ENCODE measurements at regions not wholly inside any gene's neighbourhood (a gene's known extent, or its start where the extent isn't known, plus 50 kb on each side); places are given as distances from the start of the nearest gene placed in this dataset.

DNA sequence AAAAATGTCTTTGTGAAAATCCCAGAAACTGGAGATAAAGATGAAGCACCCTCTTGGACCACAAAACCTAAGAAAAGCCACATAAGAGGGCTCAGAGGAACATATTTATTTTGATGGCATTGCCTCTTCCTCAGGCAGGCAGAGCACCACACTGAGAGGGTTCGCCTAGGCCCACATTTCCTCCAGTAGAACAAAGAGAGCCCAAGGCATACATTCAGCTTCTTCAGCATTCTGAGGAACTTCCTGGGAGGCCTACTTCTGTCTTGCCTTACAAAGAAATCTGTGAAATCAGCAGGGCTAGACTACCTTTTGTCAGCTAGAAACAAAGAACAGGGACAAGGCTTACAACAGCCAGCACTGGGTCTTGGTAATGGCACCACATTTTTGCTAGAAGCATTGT is 1325.3 kb downstream of the SI start:
- TF ChIP-seq POLR2AphosphoS5 (IDR thresholded peaks at IDR 0.05), result no peak
- TF ChIP-seq, protein P1, sequence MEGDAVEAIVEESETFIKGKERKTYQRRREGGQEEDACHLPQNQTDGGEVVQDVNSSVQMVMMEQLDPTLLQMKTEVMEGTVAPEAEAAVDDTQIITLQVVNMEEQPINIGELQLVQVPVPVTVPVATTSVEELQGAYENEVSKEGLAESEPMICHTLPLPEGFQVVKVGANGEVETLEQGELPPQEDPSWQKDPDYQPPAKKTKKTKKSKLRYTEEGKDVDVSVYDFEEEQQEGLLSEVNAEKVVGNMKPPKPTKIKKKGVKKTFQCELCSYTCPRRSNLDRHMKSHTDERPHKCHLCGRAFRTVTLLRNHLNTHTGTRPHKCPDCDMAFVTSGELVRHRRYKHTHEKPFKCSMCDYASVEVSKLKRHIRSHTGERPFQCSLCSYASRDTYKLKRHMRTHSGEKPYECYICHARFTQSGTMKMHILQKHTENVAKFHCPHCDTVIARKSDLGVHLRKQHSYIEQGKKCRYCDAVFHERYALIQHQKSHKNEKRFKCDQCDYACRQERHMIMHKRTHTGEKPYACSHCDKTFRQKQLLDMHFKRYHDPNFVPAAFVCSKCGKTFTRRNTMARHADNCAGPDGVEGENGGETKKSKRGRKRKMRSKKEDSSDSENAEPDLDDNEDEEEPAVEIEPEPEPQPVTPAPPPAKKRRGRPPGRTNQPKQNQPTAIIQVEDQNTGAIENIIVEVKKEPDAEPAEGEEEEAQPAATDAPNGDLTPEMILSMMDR (IDR thresholded peaks at IDR 0.05), result no peak
- TF ChIP-seq EP300 (IDR thresholded peaks at IDR 0.05), result no peak
- no peak for TF ChIP-seq POLR2A (IDR thresholded peaks at IDR 0.05)
- Histone ChIP-seq H3K27ac (no peak overlapping the region), H3K9me3 (peaks cover 0 to 6% (median 1%) of the 10 kb centered on the region in 4 donors), H3K27me3 (no peaks in the 10 kb centered on the region), H3K36me3 (no peaks in the 10 kb centered on the region), H3K4me1 (no peaks in the 10 kb centered on the region), H3K4me3 (no peak overlapping the region)
- DNase-seq, result no peak
- intact Hi-C loops (cut with DNase I), result no loop called here
- WGBS, 2 donors, result 87 to 90% methylated on average over 1 of the region's 1 CpG

DNA sequence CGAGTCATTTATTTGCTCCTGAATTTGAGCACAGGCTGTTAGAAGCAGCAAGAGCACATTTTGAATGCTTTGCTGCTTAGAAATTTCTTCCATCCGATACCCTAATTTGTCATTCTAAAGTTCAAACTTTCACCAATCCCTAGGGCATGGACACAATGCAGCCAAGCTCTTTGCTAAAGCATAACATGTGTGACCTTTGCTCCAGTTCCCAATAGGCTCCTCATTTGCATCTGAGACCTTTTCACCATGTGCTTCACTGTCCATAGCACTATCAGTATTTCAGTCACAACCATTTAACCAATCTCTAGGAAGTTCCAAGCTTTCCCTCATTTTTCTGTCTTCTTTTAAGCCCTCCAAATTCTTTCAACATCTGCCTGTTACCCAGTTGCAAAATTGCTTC is 1333.1 kb downstream of the SI start:
- H3K36me3 ChIP-seq, result no peaks in the 10 kb centered on the region
- H3K27me3 ChIP-seq, result no peaks in the 10 kb centered on the region
- TF ChIP-seq POLR2A (IDR thresholded peaks at IDR 0.05), result no peak
- TF ChIP-seq EP300 (IDR thresholded peaks at IDR 0.05), result no peak
- TF ChIP-seq POLR2AphosphoS5 (IDR thresholded peaks at IDR 0.05), result no peak
- TF ChIP-seq, protein P1 (IDR thresholded peaks at IDR 0.05), result no peak
- H3K9me3 ChIP-seq, result no peaks in the 10 kb centered on the region
- intact Hi-C loops (cut with DNase I), result no loop called here
- 65 to 84% methylated on average over 2 of the region's 2 CpGs for WGBS, 2 donors
- DNase-seq, result no peak
- no peak overlapping the region for H3K27ac ChIP-seq
- H3K4me3 ChIP-seq, result no peak overlapping the region
- H3K4me1 ChIP-seq, result no peaks in the 10 kb centered on the region

DNA sequence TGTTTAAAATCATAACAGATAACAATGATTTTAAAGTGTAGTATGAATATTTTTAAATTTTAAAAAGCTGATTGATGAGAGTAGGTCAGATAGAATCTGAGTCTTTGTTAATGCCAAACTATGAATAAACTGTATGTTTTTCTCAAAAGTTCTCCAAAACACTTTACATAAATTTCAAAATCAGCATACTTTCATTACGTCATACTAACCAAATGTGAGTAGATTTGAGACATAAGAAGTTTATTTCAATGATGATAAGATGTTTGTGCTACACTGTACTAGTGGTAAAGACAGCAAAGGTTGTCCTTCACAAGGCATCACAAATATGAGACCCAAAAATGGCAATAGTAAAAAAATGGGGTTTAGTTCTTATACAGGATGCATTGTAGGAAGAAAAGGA is 1342.9 kb downstream of the SI start:
- whole genome bisulfite sequencing, 2 donors, result 72 to 78% methylated on average over 1 of the region's 1 CpG
- H3K27me3 ChIP-seq, result no peaks in the 10 kb centered on the region
- peaks cover 0 to 3% (median 0%) of the 10 kb centered on the region in 4 donors for H3K4me1 ChIP-seq
- no peak for DNase-seq
- H3K27ac ChIP-seq, result no peak overlapping the region
- no peak overlapping the region for H3K4me3 ChIP-seq
- intact Hi-C loops (cut with DNase I), result no loop called here
- no peaks in the 10 kb centered on the region for H3K36me3 ChIP-seq
- TF ChIP-seq EP300 (IDR thresholded peaks at IDR 0.05) (no peak), POLR2A (IDR thresholded peaks at IDR 0.05) (no peak)
- H3K9me3 ChIP-seq, result peaks cover 0 to 4% (median 3%) of the 10 kb centered on the region in 4 donors

DNA sequence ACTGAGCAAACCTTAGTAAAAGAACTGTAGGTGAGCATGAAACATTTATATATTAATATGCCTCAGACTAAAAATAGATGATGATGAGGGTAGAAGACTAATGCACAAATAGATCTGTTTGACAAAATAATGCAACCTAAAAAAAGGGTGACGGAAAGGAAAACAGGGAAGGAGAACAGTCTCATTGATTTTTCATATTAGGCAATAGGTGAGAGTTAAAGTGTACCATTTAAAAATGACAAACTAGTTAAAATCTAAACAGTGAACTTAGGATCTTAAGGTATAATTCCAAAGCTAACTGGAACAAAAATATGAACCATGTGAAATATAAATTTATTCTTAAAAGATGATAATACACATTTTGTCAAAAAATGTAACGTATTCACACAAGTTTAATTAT is 1347.6 kb downstream of the SI start:
- TF ChIP-seq EP300 (IDR thresholded peaks at IDR 0.05) (no peak), POLR2AphosphoS5 (IDR thresholded peaks at IDR 0.05) (no peak), POLR2A (IDR thresholded peaks at IDR 0.05) (no peak)
- TF ChIP-seq, protein P1 (IDR thresholded peaks at IDR 0.05), result no peak
- H3K9me3 ChIP-seq, result no peaks in the 10 kb centered on the region
- no peaks in the 10 kb centered on the region for H3K36me3 ChIP-seq
- no peak overlapping the region for H3K27ac ChIP-seq
- H3K27me3 ChIP-seq, result no peaks in the 10 kb centered on the region
- intact Hi-C loops (cut with DNase I), result no loop called here
- WGBS, 2 donors, result 53 to 72% methylated on average over 2 of the region's 2 CpGs
- DNase-seq, result no peak
- H3K4me1 ChIP-seq, result peaks cover 0 to 3% (median 0%) of the 10 kb centered on the region in 4 donors
- H3K4me3 ChIP-seq, result no peak overlapping the region

DNA sequence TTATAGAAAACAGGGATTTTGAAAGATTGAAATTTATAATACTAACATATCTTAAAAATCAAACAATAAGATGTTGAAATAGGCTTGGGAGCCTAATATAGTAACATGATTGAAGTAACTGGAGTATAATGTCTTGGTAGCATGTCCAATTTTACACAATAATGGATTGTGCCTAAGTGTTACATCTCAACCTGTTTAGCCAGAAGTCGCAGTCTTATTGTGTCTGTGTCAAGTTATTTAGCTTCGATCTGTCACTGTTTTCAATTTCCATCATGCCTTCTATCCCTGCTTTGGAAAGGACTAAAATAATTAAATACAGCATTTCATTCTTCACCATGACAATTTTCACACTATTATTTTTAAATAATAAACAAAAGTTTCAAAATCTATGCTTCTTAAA is 1352.2 kb downstream of the SI start:
- H3K4me3 ChIP-seq, result no peak overlapping the region
- no peak for DNase-seq
- H3K27me3 ChIP-seq, result no peaks in the 10 kb centered on the region
- no peaks in the 10 kb centered on the region for H3K36me3 ChIP-seq
- intact Hi-C loops (cut with DNase I), result no loop called here
- TF ChIP-seq POLR2AphosphoS5 (IDR thresholded peaks at IDR 0.05) (no peak), EP300 (IDR thresholded peaks at IDR 0.05) (no peak), POLR2A (IDR thresholded peaks at IDR 0.05) (no peak)
- TF ChIP-seq, protein P1 (IDR thresholded peaks at IDR 0.05), result no peak
- H3K9me3 ChIP-seq, result peaks cover 0 to 5% (median 0%) of the 10 kb centered on the region in 4 donors
- WGBS, 2 donors, result 65 to 70% methylated on average over 2 of the region's 2 CpGs
- no peaks in the 10 kb centered on the region for H3K4me1 ChIP-seq
- H3K27ac ChIP-seq, result no peak overlapping the region
